CD4-positive, alpha-beta T cell treated with Interleukin-2 at 100 ng/mL for 4 hours (primary cell): ENCODE measurements at regions not wholly inside any gene's neighbourhood (a gene's known extent, or its start where the extent isn't known, plus 50 kb on each side); places are given as distances from the start of the nearest gene placed in this dataset.

Experiments
- DNase-seq: peaks from one replicate; pipeline ENCODE4 v3.0.0-alpha.2; 2020; ENCODE audit warnings: low spot score

- DNase-seq = no peak
Observed at GRCh38 chr3:124602980-124603627, 127.1 kb upstream of the UMPS start.

- DNase-seq = no peak
Observed at GRCh38 chr3:124605781-124606579, 124.3 kb upstream of the UMPS start.

- no peak for DNase-seq
Observed at GRCh38 chr3:124607163-124607562, 123.1 kb upstream of the UMPS start.

GRCh38 chr3:124609402-124609801 is 120.8 kb upstream of the UMPS start:
- no peak for DNase-seq

- no peak for DNase-seq
Observed at GRCh38 chr3:124610130-124610529, 120.1 kb upstream of the UMPS start.

- no peak for DNase-seq
Observed at GRCh38 chr3:124611520-124611919, 118.7 kb upstream of the UMPS start.

GRCh38 chr3:124615896-124616543 is 114.2 kb upstream of the UMPS start:
- no peak for DNase-seq

- no peak for DNase-seq
Observed at GRCh38 chr3:124617177-124617576, 113.1 kb upstream of the UMPS start.

GRCh38 chr3:124619887-124620599 is 110.2 kb upstream of the UMPS start:
- peak; percentile 27 for DNase-seq

- DNase-seq = peak; percentile 64
Observed at GRCh38 chr3:124620600-124621063, 109.6 kb upstream of the UMPS start.

GRCh38 chr3:124621498-124621897 is 108.8 kb upstream of the UMPS start:
- DNase-seq = no peak

- no peak for DNase-seq
Observed at GRCh38 chr3:124625074-124625473, 105.2 kb upstream of the UMPS start.

GRCh38 chr3:124627501-124627908 is 102.7 kb upstream of the UMPS start:
- DNase-seq = no peak

- DNase-seq = no peak
Observed at GRCh38 chr3:124628863-124629262, 101.4 kb upstream of the UMPS start.

GRCh38 chr3:124629497-124629896 is 100.8 kb upstream of the UMPS start:
- DNase-seq = no peak

- DNase-seq = no peak
Observed at GRCh38 chr3:124630960-124631359, 99.3 kb upstream of the UMPS start.

- no peak for DNase-seq
Observed at GRCh38 chr3:124631727-124632126, 98.5 kb upstream of the UMPS start.

- DNase-seq = no peak
Observed at GRCh38 chr3:124632566-124633140, 97.6 kb upstream of the UMPS start.

GRCh38 chr3:124633524-124633923 is 96.7 kb upstream of the UMPS start:
- DNase-seq = no peak

GRCh38 chr3:124634210-124635168 is 95.8 kb upstream of the UMPS start:
- DNase-seq = no peak

- DNase-seq = no peak
Observed at GRCh38 chr3:124635169-124635539, 95.1 kb upstream of the UMPS start.
